ENCODE measurements at regions not wholly inside any gene's neighbourhood (a gene's known extent, or its start where the extent isn't known, plus 50 kb on each side); places are given as distances from the start of the nearest gene placed in this dataset.
"Not testable (repeated sequence)": the region's sequence is repeated elsewhere in the genome, so short reads cannot be mapped to it uniquely, and the experiment has no call there.

GRCh38 chr5:15384176-15384575 is 115.8 kb upstream of the FBXL7 start:
- DNase-seq (ENCODE audit: low read depth), result no peak

GRCh38 chr5:15383469-15383868 is 116.5 kb upstream of the FBXL7 start:
- DNase-seq (ENCODE audit: low read depth), result peak; percentile 3

DNA sequence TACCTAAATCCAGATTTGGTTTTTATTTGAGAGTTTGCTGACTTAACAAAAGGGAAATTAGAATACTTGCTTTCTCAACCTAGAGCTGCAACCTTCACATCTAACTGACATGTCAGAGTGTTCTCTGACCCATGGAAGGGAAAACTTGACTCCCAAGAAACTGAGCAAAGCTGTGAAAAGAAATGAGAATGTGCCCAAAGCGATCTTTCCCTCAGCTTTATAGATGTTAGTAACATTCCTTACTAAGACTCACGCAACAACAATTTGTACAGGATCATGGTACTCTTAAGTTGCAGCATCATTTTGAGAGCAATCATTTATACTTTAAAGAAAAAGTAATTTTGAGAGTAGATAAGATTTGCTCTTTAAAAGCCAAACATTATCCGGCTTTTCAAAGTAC is 117.0 kb upstream of the FBXL7 start:
- DNase-seq (ENCODE audit: low read depth), result no peak

GRCh38 chr5:15377573-15378340 is 122.2 kb upstream of the FBXL7 start:
- DNase-seq (ENCODE audit: low read depth), result no peak

GRCh38 chr5:15376803-15377202 is 123.2 kb upstream of the FBXL7 start:
- DNase-seq (ENCODE audit: low read depth), result no peak

- DNase-seq (ENCODE audit: low read depth), result no peak
Measured at GRCh38 chr5:15376088-15376487, 123.9 kb upstream of the FBXL7 start.

DNA sequence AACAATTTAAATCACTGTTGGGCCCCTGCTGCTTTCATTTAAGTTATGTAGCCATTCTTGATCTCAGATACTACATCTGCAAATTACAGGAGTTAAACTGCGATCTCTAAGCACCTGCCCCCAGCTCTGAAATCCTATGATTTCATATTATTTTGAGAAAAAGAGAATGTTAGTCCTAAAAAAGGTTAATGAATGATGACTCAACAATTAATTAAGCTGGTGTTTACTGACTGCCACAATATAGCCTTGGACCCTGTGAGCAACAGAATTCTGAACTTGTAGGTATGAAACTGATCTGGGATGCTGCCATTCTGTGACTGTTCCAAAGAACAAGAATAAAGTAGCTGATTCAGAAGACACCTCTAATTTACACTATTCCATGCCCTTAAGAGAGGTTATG is 124.4 kb upstream of the FBXL7 start:
- DNase-seq (ENCODE audit: low read depth), result no peak

DNA sequence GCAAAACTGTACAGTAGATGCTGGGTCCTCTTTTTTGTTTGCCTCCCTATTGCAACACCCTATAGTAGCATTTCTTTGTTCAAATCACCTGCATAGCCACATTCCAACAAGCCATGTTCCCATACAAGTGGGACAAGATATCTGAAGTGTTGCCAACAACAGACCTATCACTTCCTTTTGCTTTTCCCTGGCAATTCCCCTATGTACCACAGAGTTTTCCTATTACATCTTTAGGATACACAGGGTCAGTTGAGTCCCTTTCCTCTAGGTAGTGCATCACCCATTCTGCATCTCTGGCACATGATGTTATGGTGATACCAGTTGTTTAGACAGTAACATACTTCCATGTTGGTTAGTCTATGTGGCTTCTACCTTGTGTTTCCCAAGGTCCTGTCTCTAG is 125.1 kb upstream of the FBXL7 start:
- DNase-seq (ENCODE audit: low read depth), result no peak

- DNase-seq (ENCODE audit: low read depth), result no peak
Measured at GRCh38 chr5:15373151-15373550, 126.8 kb upstream of the FBXL7 start.

DNA sequence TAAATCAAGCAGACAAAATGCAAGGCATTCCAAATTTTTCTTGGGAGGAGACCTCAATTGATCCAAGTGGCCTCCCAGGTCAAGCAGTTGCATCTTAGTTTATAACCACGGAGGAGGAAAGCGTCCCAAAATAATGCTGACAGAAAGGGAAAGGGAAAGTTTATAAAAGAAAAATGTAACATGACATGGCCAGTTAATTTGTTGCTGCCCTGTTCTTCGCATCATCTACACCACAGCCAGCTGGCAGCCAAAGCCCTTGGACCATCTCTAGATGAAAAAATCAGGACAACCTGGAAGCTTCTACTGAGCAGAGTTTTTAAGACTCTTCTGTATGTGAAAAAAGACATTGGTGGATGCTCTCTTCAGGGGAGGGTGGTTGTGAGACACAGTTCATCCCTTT is 128.8 kb upstream of the FBXL7 start:
- DNase-seq (ENCODE audit: low read depth), result no peak

GRCh38 chr5:15368835-15369234 is 131.1 kb upstream of the FBXL7 start:
- DNase-seq (ENCODE audit: low read depth), result no peak

- no peak for DNase-seq (ENCODE audit: low read depth)
Measured at GRCh38 chr5:15367489-15367888, 132.5 kb upstream of the FBXL7 start.

DNA sequence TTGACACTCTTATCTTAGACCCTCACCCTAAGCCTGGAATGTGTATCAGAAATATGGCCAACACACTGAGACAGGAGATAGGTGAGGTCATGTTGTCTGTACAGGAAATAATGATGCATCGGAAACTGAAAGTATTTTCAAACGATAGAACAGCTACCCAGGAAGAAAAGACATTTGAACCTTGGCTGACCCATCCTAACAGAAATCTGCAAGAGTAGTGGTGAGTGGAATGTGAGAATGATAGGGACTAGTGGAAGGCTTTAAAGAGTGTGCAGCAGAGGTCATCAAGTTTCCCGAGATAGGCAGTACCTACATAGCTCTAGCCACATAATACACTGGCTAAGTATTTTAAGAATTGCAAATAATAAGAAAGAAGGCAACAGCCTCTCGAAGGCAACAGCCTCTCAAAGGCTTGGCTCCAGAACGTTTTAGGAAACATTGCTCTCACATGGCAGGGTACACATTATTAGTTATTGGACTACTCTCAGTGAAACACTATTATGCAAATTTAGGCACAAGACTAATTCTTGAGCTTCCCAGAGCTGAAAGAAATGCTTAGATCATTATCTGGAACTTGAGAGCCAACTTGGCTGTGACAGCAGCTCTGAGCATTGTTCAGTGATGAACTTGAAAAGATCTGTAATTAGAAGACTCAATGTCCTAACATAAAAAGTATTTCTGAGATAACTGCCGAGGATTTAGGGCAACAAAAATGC is 133.1 kb upstream of the FBXL7 start:
- no peak for DNase-seq (ENCODE audit: low read depth)

DNA sequence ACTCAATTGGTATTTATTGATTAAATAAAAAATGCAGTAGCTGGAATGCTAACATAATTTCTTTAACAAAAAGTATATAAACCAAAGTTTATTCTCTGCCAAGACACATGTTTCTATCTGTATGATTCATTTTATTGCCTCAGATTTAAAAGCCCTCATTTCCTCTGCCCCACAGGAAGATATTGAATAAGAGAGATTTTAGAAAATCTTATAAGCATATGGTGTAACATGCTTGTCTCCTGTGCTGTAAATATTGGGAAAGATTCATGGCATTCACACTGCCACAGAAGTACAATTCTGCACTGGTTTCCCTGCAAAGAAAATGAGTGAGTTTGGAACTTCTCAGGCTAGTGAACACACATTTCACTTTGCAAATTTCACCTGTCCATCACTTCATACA is 134.9 kb upstream of the FBXL7 start:
- DNase-seq (ENCODE audit: low read depth), result no peak

- DNase-seq (ENCODE audit: low read depth), result no peak
Measured at GRCh38 chr5:15363601-15364000, 136.4 kb upstream of the FBXL7 start.

- not testable (repeated sequence) for DNase-seq (ENCODE audit: low read depth)
Measured at GRCh38 chr5:15357092-15357453, 142.9 kb upstream of the FBXL7 start.

DNA sequence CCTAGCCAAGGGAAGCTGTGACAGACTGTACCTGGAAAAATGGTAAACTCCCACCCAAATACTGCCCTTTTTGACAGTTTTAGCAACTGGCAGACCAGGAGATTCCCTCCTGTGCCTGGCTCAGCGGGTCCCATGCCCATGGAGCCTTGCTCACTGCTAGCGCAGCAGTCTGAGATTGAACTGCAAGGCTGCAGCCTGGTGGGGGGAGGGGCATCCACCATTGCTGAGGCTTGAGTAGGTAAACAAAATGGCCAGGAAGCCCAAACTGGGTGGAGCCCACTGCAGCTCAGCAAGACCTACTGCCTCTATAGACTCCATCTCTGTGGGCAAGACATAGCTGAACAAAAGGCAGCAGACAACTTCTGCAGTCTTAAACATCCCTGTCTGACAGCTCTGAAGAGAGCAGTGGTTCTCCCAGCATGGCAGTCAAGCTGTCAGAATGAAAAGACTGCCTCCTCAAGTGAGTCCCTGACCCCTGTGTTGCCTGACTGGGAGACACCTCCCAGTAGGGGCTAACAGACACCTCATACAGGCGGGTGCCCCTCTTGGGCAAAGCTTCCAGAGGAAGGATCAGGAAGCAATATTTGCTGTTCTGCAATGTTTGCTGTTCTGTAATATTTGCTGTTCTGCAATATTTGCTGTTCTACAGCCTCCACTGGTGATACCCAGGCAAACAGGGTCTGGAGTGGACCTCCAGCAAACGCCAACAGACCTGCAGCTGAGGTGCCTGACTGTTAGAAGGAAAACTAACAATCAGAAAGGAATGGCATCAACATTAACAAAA is 143.5 kb upstream of the FBXL7 start:
- DNase-seq (ENCODE audit: low read depth), result not testable (repeated sequence)

DNA sequence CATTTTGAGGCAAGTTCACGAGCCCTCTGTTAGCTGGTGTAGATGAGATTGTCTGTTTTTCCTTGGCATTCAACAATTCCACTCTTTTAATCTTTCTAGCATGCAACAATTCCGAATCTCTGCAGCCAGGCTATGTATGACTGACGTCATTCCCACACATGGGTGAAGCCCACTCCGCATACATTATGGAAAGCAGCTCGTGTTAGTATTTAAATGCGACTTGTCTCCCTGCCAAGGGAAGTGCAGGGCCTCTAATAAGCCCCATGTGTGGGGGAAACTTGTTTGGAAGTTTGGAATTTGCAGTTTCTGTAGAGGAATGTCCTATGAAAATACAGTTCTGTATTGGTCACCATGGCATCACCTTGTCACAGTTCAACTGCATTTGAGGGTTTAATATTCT is 146.0 kb upstream of the FBXL7 start:
- no peak for DNase-seq (ENCODE audit: low read depth)

- no peak for DNase-seq (ENCODE audit: low read depth)
Measured at GRCh38 chr5:15353086-15353645, 146.8 kb upstream of the FBXL7 start.

- no peak for DNase-seq (ENCODE audit: low read depth)
Measured at GRCh38 chr5:15350614-15351013, 149.4 kb upstream of the FBXL7 start.

DNA sequence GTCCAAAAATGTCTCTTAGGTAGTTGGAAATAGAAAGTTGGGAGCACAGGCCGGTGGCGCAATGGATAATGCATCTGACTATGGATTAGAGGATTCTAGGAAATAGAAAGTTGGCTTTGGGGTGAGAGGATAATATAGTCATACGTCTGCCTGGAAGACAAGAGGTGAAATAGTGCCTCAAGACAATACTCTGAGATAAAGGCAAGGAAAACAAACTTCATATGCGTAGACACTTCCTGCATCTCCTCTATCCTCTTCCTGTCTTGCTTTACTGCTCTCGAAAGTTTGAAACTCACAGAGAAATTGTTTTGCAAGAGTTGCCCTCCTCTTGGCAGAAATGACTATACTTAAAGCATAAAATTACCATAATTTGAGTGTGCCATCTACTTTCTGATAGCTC is 153.2 kb upstream of the FBXL7 start:
- no peak for DNase-seq (ENCODE audit: low read depth)

GRCh38 chr5:15344954-15345353 is 155.0 kb upstream of the FBXL7 start:
- DNase-seq (ENCODE audit: low read depth), result no peak

All from myocyte (in vitro differentiated cells).